IPS-20b (cell line): ENCODE measurements at regions not wholly inside any gene's neighbourhood (a gene's known extent, or its start where the extent isn't known, plus 50 kb on each side); places are given as distances from the start of the nearest gene placed in this dataset.

ENCODE experiments used
- H3K27ac ChIP-seq: one replicate; pipeline ENCODE4 v1.5.1; 2013; ENCODE audit warnings: low read length
- H3K27me3 ChIP-seq: 2 replicates; pipeline ENCODE4 v1.6.1; 2013; ENCODE audit warnings: mild to moderate bottlenecking, low read length, inconsistent platforms; ENCODE audit not compliant: insufficient read depth
- H3K36me3 ChIP-seq: 2 replicates; pipeline ENCODE4 v1.6.1; 2013; ENCODE audit warnings: low read depth, mild to moderate bottlenecking, inconsistent platforms, low read length, moderate library complexity; ENCODE audit not compliant: insufficient read depth
- H3K4me1 ChIP-seq: 2 replicates; pipeline ENCODE4 v1.6.1; 2013; ENCODE audit warnings: mild to moderate bottlenecking, control low read depth, inconsistent platforms, low read length, moderate library complexity; ENCODE audit not compliant: insufficient read depth
- H3K4me3 ChIP-seq: 2 replicates; pipeline ENCODE4 v1.5.1; 2013; ENCODE audit warnings: mild to moderate bottlenecking, low read length, inconsistent platforms
- H3K9ac ChIP-seq: 2 replicates; pipeline ENCODE4 v1.6.1; 2013; ENCODE audit warnings: low read depth, mild to moderate bottlenecking, inconsistent platforms, low read length, moderate library complexity
- H3K9me3 ChIP-seq: 2 replicates; pipeline ENCODE4 v1.6.1; 2013; ENCODE audit warnings: mild to moderate bottlenecking, low read depth, low read length, inconsistent platforms; ENCODE audit not compliant: insufficient read depth

- Histone ChIP-seq H3K9me3 (no peaks in the 10 kb centered on the region), H3K36me3 (no peaks in the 10 kb centered on the region), H3K4me1 (no peaks in the 10 kb centered on the region)
Observed at GRCh38 chr13:40170982-40171381, 495.5 kb downstream of the FOXO1 start.

GRCh38 chr13:40171566-40171965, 494.9 kb downstream of the FOXO1 start:
- Histone ChIP-seq H3K4me3 (no peak overlapping the region; the same call in 1 of the 2 replicates), H3K36me3 (no peaks in the 10 kb centered on the region), H3K9ac (no peak overlapping the region), H3K27ac (no peak overlapping the region), H3K9me3 (no peaks in the 10 kb centered on the region), H3K4me1 (no peaks in the 10 kb centered on the region), H3K27me3 (no peaks in the 10 kb centered on the region; the same call in 1 of the 2 replicates)

More at GRCh38 chr13:40170982-40171381, 495.5 kb downstream of the FOXO1 start:
- no peaks in the 10 kb centered on the region; the same call in 1 of the 2 replicates for H3K27me3 ChIP-seq
- no peak overlapping the region for H3K27ac ChIP-seq
- H3K4me3 ChIP-seq = no peak overlapping the region
- H3K9ac ChIP-seq = no peak overlapping the region

GRCh38 chr13:40172149-40172591, 494.3 kb downstream of the FOXO1 start:
- Histone ChIP-seq H3K9ac (no peak overlapping the region), H3K9me3 (no peaks in the 10 kb centered on the region), H3K4me3 (no peak overlapping the region; the same call in 1 of the 2 replicates)

GRCh38 chr13:40172878-40173277, 493.6 kb downstream of the FOXO1 start:
- no peaks in the 10 kb centered on the region for H3K4me1 ChIP-seq
- H3K4me3 ChIP-seq = no peak overlapping the region
- H3K27me3 ChIP-seq = peaks cover 9% of the 10 kb centered on the region
- no peaks in the 10 kb centered on the region for H3K36me3 ChIP-seq
- no peak overlapping the region for H3K9ac ChIP-seq
- H3K9me3 ChIP-seq = no peaks in the 10 kb centered on the region
- no peak overlapping the region for H3K27ac ChIP-seq

More at GRCh38 chr13:40172149-40172591, 494.3 kb downstream of the FOXO1 start:
- Histone ChIP-seq H3K36me3 (no peaks in the 10 kb centered on the region), H3K27me3 (peaks cover 2% of the 10 kb centered on the region), H3K4me1 (no peaks in the 10 kb centered on the region), H3K27ac (no peak overlapping the region)

- Histone ChIP-seq H3K27ac (no peak overlapping the region), H3K4me3 (no peak overlapping the region), H3K9me3 (no peaks in the 10 kb centered on the region), H3K9ac (no peak overlapping the region), H3K36me3 (no peaks in the 10 kb centered on the region), H3K4me1 (no peaks in the 10 kb centered on the region), H3K27me3 (peaks cover 20% of the 10 kb centered on the region)
Observed at GRCh38 chr13:40175639-40176038, 490.8 kb downstream of the FOXO1 start.

- no peak overlapping the region for H3K27ac ChIP-seq
- no peak overlapping the region for H3K4me3 ChIP-seq
- H3K27me3 ChIP-seq = peaks cover 20% of the 10 kb centered on the region
- H3K9me3 ChIP-seq = no peaks in the 10 kb centered on the region
- H3K4me1 ChIP-seq = no peaks in the 10 kb centered on the region
- H3K9ac ChIP-seq = no peak overlapping the region
- no peaks in the 10 kb centered on the region for H3K36me3 ChIP-seq
Observed at GRCh38 chr13:40176242-40176641, 490.2 kb downstream of the FOXO1 start.

- Histone ChIP-seq H3K4me1 (no peaks in the 10 kb centered on the region), H3K36me3 (no peaks in the 10 kb centered on the region), H3K9ac (no peak overlapping the region), H3K27ac (no peak overlapping the region), H3K4me3 (no peak overlapping the region), H3K27me3 (peaks cover 20% of the 10 kb centered on the region), H3K9me3 (no peaks in the 10 kb centered on the region)
Observed at GRCh38 chr13:40178130-40178529, 488.3 kb downstream of the FOXO1 start.

GRCh38 chr13:40179445-40180281, 486.8 kb downstream of the FOXO1 start:
- Histone ChIP-seq H3K9ac (no peak overlapping the region), H3K27ac (no peak overlapping the region), H3K4me3 (no peak overlapping the region), H3K9me3 (no peaks in the 10 kb centered on the region), H3K4me1 (no peaks in the 10 kb centered on the region), H3K27me3 (peaks cover 20% of the 10 kb centered on the region), H3K36me3 (no peaks in the 10 kb centered on the region)

- H3K4me3 ChIP-seq = no peak overlapping the region
- no peak overlapping the region for H3K9ac ChIP-seq
- no peaks in the 10 kb centered on the region for H3K9me3 ChIP-seq
- no peaks in the 10 kb centered on the region for H3K36me3 ChIP-seq
- H3K27ac ChIP-seq = no peak overlapping the region
- peaks cover 20% of the 10 kb centered on the region for H3K27me3 ChIP-seq
- H3K4me1 ChIP-seq = no peaks in the 10 kb centered on the region
Observed at GRCh38 chr13:40180776-40181175, 485.7 kb downstream of the FOXO1 start.

GRCh38 chr13:40181203-40181845, 485.1 kb downstream of the FOXO1 start:
- Histone ChIP-seq H3K4me1 (no peaks in the 10 kb centered on the region), H3K4me3 (no peak overlapping the region), H3K36me3 (no peaks in the 10 kb centered on the region), H3K9me3 (no peaks in the 10 kb centered on the region), H3K27me3 (peaks cover 20% of the 10 kb centered on the region), H3K27ac (no peak overlapping the region), H3K9ac (no peak overlapping the region)

GRCh38 chr13:40182591-40182990, 483.9 kb downstream of the FOXO1 start:
- no peak overlapping the region for H3K9ac ChIP-seq

GRCh38 chr13:40185414-40185813, 481.0 kb downstream of the FOXO1 start:
- Histone ChIP-seq H3K4me1 (no peaks in the 10 kb centered on the region), H3K4me3 (no peak overlapping the region), H3K9ac (no peak overlapping the region), H3K36me3 (no peaks in the 10 kb centered on the region), H3K27me3 (no peaks in the 10 kb centered on the region), H3K27ac (no peak overlapping the region), H3K9me3 (no peaks in the 10 kb centered on the region)

More at GRCh38 chr13:40182591-40182990, 483.9 kb downstream of the FOXO1 start:
- Histone ChIP-seq H3K4me3 (no peak overlapping the region), H3K36me3 (no peaks in the 10 kb centered on the region), H3K27me3 (peaks cover 14% of the 10 kb centered on the region), H3K4me1 (no peaks in the 10 kb centered on the region), H3K27ac (no peak overlapping the region), H3K9me3 (no peaks in the 10 kb centered on the region)
